22Rv1 (cell line): ENCODE measurements at regions not wholly inside any gene's neighbourhood (a gene's known extent, or its start where the extent isn't known, plus 50 kb on each side); places are given as distances from the start of the nearest gene placed in this dataset.

Experiments used
- ZFX ChIP-seq: fragments of 450-650 bp; IDR thresholded peaks from 2 replicates; pipeline ENCODE4 v1.6.1; 2017; ENCODE audit warnings: antibody characterized with exemption, borderline replicate concordance
- TF ChIP-seq, protein P1 (sequence below): fragments of 450-650 bp; IDR thresholded peaks from 2 replicates; pipeline ENCODE4 v1.5.1; 2017; ENCODE audit warnings: mild to moderate bottlenecking

DNA sequence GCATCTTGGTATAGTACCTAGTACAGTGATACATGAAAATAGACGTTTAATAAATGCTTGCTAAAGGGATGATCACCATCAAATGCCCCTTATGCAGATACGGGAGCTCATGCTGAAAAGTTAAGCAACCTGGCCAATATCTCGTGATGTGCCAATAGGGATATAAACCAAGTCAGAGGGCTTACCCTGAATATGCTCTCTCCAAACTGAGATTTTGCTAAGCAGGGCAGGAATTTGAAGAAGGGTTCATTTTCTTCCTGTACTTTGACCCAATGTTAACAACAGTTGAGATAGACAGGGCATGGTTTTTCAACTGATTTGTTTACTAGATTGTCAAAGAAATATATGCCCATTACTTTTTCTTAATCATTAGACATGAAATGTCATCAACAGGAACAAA, 219.3 kb upstream of the PREP start:
- TF ChIP-seq, protein P1, sequence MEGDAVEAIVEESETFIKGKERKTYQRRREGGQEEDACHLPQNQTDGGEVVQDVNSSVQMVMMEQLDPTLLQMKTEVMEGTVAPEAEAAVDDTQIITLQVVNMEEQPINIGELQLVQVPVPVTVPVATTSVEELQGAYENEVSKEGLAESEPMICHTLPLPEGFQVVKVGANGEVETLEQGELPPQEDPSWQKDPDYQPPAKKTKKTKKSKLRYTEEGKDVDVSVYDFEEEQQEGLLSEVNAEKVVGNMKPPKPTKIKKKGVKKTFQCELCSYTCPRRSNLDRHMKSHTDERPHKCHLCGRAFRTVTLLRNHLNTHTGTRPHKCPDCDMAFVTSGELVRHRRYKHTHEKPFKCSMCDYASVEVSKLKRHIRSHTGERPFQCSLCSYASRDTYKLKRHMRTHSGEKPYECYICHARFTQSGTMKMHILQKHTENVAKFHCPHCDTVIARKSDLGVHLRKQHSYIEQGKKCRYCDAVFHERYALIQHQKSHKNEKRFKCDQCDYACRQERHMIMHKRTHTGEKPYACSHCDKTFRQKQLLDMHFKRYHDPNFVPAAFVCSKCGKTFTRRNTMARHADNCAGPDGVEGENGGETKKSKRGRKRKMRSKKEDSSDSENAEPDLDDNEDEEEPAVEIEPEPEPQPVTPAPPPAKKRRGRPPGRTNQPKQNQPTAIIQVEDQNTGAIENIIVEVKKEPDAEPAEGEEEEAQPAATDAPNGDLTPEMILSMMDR = no peak
- TF ChIP-seq ZFX = no peak
